ENCODE measurements at regions not wholly inside any gene's neighbourhood (a gene's known extent, or its start where the extent isn't known, plus 50 kb on each side); places are given as distances from the start of the nearest gene placed in this dataset.

GRCh38 chr5:167308466-167308865, 983.0 kb upstream of the WWC1 start:
- Mint-ChIP-seq H3K27ac (no peak overlapping the region), H3K4me3 (ENCODE audit: low read depth) (no peak overlapping the region), H3K4me1 (ENCODE audit: low read depth) (peaks cover 1% of the 10 kb centered on the region), H3K27me3 (peaks cover 42% of the 10 kb centered on the region), H3K36me3 (ENCODE audit: insufficient read depth) (no peaks in the 10 kb centered on the region), H3K9me3 (ENCODE audit: low read depth) (no peaks in the 10 kb centered on the region)
- DNase-seq (ENCODE audit: low spot score, unreplicated experiment), result no peak
- no peak for TF ChIP-seq CTCF (IDR thresholded peaks at IDR 0.05; ENCODE audit: unreplicated experiment)

- Mint-ChIP-seq H3K9me3 (ENCODE audit: low read depth) (no peaks in the 10 kb centered on the region), H3K4me1 (ENCODE audit: low read depth) (no peaks in the 10 kb centered on the region), H3K27ac (no peak overlapping the region), H3K4me3 (ENCODE audit: low read depth) (no peak overlapping the region), H3K36me3 (ENCODE audit: insufficient read depth) (no peaks in the 10 kb centered on the region), H3K27me3 (peaks cover 28% of the 10 kb centered on the region)
- no peak for TF ChIP-seq CTCF (IDR thresholded peaks at IDR 0.05; ENCODE audit: unreplicated experiment)
- DNase-seq (ENCODE audit: low spot score, unreplicated experiment), result no peak
Measured at GRCh38 chr5:167309941-167310517, 981.4 kb upstream of the WWC1 start.

- Mint-ChIP-seq H3K27me3 (peaks cover 15% of the 10 kb centered on the region), H3K36me3 (ENCODE audit: insufficient read depth) (no peaks in the 10 kb centered on the region), H3K27ac (no peak overlapping the region), H3K4me3 (ENCODE audit: low read depth) (no peak overlapping the region), H3K9me3 (ENCODE audit: low read depth) (no peaks in the 10 kb centered on the region), H3K4me1 (ENCODE audit: low read depth) (no peaks in the 10 kb centered on the region)
- no peak for DNase-seq (ENCODE audit: low spot score, unreplicated experiment)
- TF ChIP-seq CTCF (IDR thresholded peaks at IDR 0.05; ENCODE audit: unreplicated experiment), result no peak
Measured at GRCh38 chr5:167311340-167311739, 980.1 kb upstream of the WWC1 start.

- no peak overlapping the region for H3K4me3 Mint-ChIP-seq (ENCODE audit: low read depth)
- peaks cover 9% of the 10 kb centered on the region for H3K27me3 Mint-ChIP-seq
- no peak overlapping the region for H3K27ac Mint-ChIP-seq
- no peaks in the 10 kb centered on the region for H3K36me3 Mint-ChIP-seq (ENCODE audit: insufficient read depth)
- DNase-seq (ENCODE audit: low spot score, unreplicated experiment), result no peak
- no peaks in the 10 kb centered on the region for H3K4me1 Mint-ChIP-seq (ENCODE audit: low read depth)
- no peaks in the 10 kb centered on the region for H3K9me3 Mint-ChIP-seq (ENCODE audit: low read depth)
- TF ChIP-seq CTCF (IDR thresholded peaks at IDR 0.05; ENCODE audit: unreplicated experiment), result no peak
Measured at GRCh38 chr5:167312225-167312624, 979.2 kb upstream of the WWC1 start.

- DNase-seq (ENCODE audit: low spot score, unreplicated experiment), result no peak
- Mint-ChIP-seq H3K9me3 (ENCODE audit: low read depth) (no peaks in the 10 kb centered on the region), H3K27ac (no peak overlapping the region), H3K36me3 (ENCODE audit: insufficient read depth) (no peaks in the 10 kb centered on the region), H3K4me3 (ENCODE audit: low read depth) (no peak overlapping the region), H3K4me1 (ENCODE audit: low read depth) (no peaks in the 10 kb centered on the region), H3K27me3 (no peaks in the 10 kb centered on the region)
- TF ChIP-seq CTCF (IDR thresholded peaks at IDR 0.05; ENCODE audit: unreplicated experiment), result no peak
Measured at GRCh38 chr5:167315762-167316161, 975.7 kb upstream of the WWC1 start.
